Upper lobe of left lung (tissue), 4 donors: ENCODE measurements at regions not wholly inside any gene's neighbourhood (a gene's known extent, or its start where the extent isn't known, plus 50 kb on each side); places are given as distances from the start of the nearest gene placed in this dataset.

Experiments
- CTCF ChIP-seq, 6 experiments: fragments of 450-650 bp in 4 of 6; fragments of 200-600 bp in 2 of 6; sonication (generic) in 2 of 6; IDR thresholded peaks; one replicate each; pipeline ENCODE4 v1.5.1; 2016 to 2019; ENCODE audit warnings: antibody characterized with exemption in 6 of 6
- EP300 ChIP-seq, 4 donors: sonication (generic); formaldehyde crosslinking; IDR thresholded peaks; one replicate each; pipeline ENCODE4 v1.5.1; 2017; ENCODE audit warnings: antibody characterized with exemption in 4 of 4, control low read depth in 2 of 4
- POLR2A ChIP-seq, 4 donors: fragments of 450-650 bp; IDR thresholded peaks; one replicate each; pipeline ENCODE4 v1.5.1; 2016 to 2017; ENCODE audit warnings: antibody characterized with exemption in 4 of 4, mild to moderate bottlenecking in 2 of 4

GRCh38 chr12:85606455-85606854 lies 229.8 kb downstream of the RASSF9 start:
- TF ChIP-seq POLR2A (IDR thresholded peaks at IDR 0.05) (no peak), CTCF (IDR thresholded peaks at IDR 0.05) (no peak), EP300 (IDR thresholded peaks at IDR 0.05) (no peak)
